RCC 7860 (cell line): ENCODE measurements at regions not wholly inside any gene's neighbourhood (a gene's known extent, or its start where the extent isn't known, plus 50 kb on each side); places are given as distances from the start of the nearest gene placed in this dataset.
"Not testable (repeated sequence)": the region's sequence is repeated elsewhere in the genome, so short reads cannot be mapped to it uniquely, and the experiment has no call there.

Experiments
- DNase-seq: peaks from one replicate; pipeline ENCODE4 v3.0.0-alpha.2; 2015; ENCODE audit warnings: low spot score
- FAIRE-seq: peaks from 2 replicates; lab custom pipeline; 2012; peaks lifted over from hg19 to GRCh38; lab: Jason Lieb, UNC

DNA sequence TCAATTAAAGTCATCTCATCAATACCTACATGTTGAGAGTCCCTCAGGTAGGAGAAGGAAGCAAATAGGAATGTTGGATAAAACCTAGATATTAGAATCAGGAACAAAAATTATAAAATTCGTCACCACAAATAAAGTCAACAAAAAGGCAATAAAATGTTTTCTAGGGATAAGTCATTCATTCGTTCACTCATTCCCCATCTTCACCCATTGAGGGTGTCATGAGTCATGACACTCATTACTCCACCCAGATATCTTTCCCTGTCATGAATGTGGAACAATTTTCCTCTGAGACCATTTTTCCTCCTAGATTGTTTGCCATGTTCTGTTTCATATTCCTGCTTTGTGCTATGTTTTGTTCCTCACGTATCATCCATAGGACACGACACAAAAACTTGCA lies 50.9 kb upstream of the OLIG3 start:
- no peak for FAIRE-seq

GRCh38 chr6:137547186-137547585 lies 53.0 kb upstream of the OLIG3 start:
- no peak for FAIRE-seq

More for the DNA sequence above, 50.9 kb upstream of the OLIG3 start:
- DNase-seq = no peak

DNA sequence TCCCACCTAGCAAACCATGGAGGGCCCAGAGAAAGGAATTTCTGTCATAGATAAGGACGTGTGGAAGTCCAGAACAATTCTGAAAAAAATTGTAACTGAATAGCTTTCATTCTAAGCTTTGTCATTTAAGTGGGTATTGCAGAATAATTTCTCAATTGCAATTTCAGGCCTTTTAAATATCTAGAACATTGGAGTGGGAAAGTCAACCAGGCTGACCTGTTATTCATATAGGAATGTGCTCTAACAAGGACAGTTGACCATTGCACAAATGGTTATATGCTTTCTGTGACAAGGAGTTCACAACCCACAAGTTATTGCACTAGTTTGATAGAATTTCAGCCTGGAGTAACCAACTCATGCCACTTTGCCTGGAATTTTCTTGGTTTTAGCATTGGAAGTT lies 53.4 kb upstream of the OLIG3 start:
- FAIRE-seq = no peak
- DNase-seq = no peak

More at GRCh38 chr6:137547186-137547585, 53.0 kb upstream of the OLIG3 start:
- no peak for DNase-seq

GRCh38 chr6:137549106-137549505 lies 54.9 kb upstream of the OLIG3 start:
- FAIRE-seq (no peak), DNase-seq (no peak)

DNA sequence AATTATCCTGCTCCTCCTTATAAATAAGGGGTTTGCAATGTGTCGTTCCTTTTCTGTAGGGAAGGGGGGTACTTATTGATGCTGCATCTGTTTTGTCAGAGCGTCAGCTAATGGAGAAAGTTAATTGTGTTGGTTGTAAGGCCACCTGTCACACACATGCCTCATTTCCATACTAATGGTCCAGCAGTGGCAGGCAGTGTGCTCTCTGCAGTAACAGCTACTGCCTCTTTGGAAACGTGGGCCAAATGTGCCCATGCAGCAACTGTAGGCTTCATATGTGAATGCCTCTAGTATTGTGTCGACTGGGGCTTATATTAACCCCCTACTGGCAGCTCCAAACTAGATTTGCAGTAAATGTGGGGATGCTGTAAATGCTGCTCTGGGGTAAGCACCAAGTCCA lies 56.3 kb upstream of the OLIG3 start:
- DNase-seq = no peak
- no peak for FAIRE-seq

DNA sequence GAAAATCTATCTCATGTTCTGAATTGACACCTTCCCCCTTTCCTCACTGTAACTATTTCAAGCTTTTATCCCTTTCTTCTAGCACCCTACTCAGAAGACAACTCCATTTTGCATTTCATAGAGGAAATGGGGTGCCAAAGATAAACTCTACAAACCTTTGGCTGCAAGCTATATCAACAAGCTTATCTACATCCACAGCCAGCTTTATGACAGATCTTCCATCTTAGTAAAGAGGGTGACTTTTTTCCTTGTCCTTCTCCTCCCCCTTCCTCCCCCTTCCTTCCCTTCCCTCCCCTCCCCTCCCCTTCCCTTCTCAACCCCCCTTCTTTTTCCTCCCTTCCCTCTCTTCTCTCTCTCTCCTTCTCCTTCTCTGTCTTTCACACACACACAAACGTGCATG lies 58.0 kb upstream of the OLIG3 start:
- FAIRE-seq = no peak
- DNase-seq = no peak

GRCh38 chr6:137552809-137553208 lies 58.6 kb upstream of the OLIG3 start:
- no peak for FAIRE-seq
- no peak for DNase-seq

DNA sequence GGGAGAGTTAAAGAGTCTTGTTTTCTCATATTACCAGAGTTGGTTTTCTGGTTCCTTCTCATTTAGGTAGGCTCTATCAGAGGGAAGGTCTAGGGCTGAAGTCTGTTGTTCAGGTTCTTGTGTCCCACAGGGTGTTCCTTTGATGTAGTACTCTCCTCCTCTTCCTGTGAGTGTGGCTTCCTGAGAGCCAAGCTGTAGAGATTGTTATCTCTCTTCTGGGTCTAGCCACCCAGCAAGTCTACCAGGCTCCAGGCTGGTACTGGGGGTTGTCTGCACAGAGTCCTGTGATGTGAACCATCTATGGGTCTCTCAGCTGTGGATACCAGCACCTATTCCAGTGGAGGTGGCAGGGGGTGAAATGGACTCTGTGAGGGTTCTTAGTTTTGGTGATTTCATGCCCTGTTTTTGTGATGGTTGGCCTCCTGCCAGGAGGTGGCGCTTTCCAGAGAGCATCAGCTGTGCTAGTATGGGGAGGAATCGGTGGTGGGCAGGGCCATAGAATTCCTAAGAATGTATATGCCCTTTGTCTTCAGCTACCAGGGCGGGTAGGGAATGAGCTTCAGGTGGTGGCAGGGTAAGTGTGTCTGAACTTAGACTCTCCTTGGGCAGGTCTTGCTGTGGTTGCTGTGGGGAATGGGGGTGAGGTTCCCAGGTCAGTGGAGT lies 65.5 kb upstream of the OLIG3 start:
- not testable (repeated sequence) for DNase-seq, FAIRE-seq

DNA sequence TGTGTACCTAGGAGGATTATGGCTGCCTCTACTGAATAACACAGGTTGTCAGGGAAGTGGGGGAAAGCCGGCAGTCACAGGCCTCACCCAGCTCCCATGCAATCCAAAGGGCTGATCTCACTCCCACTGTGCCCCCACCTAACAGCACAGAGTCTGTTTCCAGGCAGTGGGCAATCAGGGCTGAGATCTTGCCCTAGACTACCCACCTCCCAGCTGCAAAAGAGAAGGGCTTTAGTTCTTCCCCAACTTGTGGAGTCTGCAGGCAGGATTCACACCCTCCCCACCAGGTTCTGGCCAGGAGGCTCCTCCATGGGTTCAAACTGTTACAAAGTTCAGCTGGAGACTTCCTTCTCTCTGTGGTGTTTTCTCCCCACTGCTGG lies 66.0 kb upstream of the OLIG3 start:
- no peak for FAIRE-seq

GRCh38 chr6:137568067-137568466 lies 73.9 kb upstream of the OLIG3 start:
- FAIRE-seq (no peak), DNase-seq (no peak)

More for the DNA sequence above, 66.0 kb upstream of the OLIG3 start:
- DNase-seq = no peak

DNA sequence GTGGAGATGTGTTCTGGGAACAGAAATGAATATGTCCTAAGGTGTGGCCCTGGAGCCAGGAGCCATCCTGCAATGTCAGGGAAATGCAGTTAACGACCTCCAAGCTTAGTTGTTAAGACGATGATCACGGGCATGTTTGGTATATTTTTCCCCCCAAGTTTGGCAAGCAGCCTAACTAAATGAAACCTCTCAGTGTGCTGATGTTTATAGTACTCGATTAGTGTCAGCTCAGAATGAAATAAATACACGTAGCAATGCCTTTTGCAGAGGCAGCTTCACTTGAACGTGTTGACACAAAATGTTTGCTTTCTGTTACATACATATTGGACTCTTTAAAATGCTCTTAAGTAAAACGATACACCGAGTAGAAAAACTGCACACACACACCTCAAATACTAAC lies 76.2 kb upstream of the OLIG3 start:
- FAIRE-seq = no peak
- no peak for DNase-seq

- FAIRE-seq = peak; percentile 2
- no peak for DNase-seq
Measured at GRCh38 chr6:137571854-137572253, 77.7 kb upstream of the OLIG3 start.

DNA sequence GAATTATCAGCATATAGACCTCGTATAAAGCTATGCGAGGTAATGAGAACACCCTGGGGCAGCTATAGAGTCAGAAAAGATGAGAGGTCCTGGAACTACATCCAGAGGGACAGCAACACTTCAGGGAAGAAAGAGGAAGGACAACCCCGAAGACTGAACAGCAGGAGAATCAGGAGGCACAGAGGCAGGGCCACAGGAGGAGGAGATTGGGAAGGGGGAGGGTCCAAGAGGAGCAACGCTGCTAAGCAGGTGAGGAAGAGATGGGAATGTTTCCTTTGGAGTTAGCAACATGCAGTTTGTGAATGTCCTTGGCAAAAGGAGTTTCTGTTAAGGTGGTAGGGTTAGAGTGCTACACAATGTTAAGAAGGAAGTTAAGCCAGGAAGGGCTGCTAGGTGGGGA lies 79.5 kb upstream of the OLIG3 start:
- DNase-seq (no peak), FAIRE-seq (no peak)

DNA sequence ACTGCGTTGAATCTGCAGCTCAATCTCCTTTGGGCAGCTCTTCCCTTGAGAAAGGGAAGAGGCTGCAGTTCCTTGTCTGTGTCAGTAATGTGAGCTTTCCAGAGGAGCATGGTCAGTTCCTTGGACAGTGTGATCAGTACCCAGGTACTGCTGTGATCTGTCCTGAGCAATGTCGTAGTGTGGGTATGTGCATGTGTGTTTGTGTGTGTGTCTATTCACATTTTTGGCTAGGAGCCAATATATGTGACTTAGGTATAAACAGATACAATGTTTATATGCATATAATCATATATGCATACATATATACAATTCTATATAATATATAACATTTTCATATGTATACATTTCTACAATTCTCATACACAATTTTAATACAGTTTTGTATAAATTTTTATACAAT lies 85.4 kb upstream of the OLIG3 start:
- no peak for DNase-seq
- no peak for FAIRE-seq

GRCh38 chr6:137581019-137581707 lies 87.0 kb upstream of the OLIG3 start:
- FAIRE-seq = no peak
- no peak for DNase-seq

GRCh38 chr6:137583519-137583918 lies 89.3 kb upstream of the OLIG3 start:
- not testable (repeated sequence) for FAIRE-seq, DNase-seq

- no peak for DNase-seq
- no peak for FAIRE-seq
Measured at GRCh38 chr6:137588472-137588871, 94.3 kb upstream of the OLIG3 start.

DNA sequence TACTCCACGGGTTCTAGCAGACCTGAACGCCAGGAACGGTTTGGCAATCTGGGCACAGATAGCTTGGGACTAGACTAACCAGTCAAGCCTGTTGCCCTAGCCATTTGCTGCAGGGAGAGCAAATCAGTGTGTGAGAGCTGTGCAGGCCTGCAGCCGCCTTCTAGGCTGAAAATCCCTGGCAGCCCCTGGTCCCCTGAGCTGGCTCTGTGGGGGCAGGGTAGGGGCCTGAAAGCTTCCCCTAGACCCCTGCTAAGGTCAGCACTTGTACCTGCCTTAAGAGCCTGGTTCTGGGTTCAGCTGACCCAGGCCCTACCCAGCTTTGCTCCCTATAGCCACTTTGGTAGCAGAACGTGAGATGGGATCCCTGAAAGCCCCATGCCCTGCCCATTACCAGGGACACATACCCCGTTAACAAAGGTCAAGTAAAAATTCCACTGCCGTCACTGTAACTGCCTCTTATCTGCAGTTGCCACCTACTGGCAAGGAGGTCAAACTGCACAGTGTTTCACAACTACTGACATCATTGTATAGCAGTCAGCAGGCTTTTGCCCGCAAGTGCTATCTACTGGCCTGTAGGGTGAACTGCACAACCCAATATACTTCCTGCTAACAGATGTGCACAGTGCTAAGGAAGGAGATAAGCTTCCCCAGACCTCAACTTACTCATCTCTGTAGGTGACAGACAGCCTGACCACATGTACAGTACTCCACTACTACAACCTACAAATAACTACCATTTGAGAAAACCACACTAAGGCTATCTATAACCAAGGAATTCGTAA lies 95.1 kb upstream of the OLIG3 start:
- FAIRE-seq = no peak
- peak; percentile 52 for DNase-seq

DNA sequence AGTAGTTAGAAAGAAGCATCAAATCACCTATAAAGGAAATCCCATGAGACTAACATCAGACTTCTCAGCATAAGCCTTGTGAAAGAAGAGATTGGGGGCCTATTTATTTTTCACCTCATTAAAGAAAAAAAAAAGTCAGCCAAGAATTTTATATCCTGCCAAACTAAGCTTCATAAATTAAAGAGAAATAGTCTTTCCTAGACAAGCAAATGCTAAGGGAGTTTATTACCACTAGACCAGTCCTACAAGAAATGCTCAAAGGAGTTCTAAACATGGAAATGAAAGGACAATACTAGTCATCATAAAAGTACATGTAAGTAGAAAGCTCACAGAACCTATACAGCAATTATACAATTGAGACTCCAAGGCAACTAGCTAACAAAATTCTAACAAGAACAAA lies 96.5 kb upstream of the OLIG3 start:
- FAIRE-seq = no peak
- no peak for DNase-seq

DNA sequence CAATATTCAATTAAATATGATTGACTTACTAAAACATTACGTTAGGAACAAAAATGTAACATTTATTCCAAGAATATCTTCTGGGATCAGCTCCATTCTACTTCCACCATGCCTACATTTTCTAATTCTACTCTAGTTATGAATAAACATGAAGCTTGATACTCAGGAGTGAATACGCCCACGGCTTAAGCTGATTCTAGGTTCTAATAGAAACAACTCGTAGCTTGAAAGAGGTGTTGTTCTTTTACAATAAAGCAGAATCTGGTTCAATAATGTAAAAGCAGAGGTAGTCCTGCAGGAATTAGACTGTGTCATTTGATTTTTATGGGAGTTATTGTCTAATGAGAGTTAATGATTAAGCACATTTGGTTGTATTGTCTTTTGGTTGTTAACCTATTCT lies 107.3 kb upstream of the OLIG3 start:
- no peak for DNase-seq
- FAIRE-seq = no peak

DNA sequence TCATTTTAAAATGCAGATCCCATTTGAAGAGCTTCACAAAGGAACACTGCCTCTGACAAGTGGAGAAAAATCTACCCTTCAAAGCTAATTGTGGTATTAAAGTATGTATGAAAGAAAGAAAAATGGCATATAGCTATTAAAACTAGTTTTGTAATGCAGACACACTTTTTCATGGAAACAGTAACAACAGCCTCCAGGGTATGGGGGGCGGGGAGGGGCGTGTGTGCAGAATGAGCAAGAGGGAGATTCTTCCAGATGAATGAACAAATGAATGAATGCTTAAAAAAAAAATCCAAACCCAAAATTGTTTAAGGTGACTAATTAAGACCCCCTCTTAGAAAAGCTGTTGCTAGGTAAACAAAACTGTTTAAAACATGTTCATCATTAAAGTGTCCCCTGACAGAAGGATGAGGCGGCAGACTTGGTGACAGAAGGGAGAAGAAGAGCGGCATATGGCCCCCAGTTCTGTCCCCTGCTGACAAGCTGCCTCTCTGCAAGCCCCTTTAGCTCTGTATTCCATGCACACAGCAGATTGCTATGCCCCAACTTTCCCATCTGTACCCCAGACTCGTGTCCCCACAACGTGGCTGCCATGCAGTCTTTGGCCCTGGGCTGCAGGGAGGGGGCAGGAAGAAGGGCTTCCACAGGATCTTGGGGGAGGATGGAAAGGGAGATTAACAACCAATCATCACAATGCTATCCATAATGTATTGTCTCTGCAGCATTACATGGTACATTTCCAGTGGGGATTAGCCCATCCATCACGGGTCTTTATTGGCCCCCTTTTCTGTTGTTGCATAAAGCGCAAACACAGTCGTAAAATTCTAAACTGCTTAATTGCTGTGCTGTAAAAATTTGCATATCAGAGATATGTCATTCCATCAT lies 108.4 kb upstream of the OLIG3 start:
- DNase-seq (no peak), FAIRE-seq (no peak)
